ENCODE measurements at regions not wholly inside any gene's neighbourhood (a gene's known extent, or its start where the extent isn't known, plus 50 kb on each side); places are given as distances from the start of the nearest gene placed in this dataset.

DNA sequence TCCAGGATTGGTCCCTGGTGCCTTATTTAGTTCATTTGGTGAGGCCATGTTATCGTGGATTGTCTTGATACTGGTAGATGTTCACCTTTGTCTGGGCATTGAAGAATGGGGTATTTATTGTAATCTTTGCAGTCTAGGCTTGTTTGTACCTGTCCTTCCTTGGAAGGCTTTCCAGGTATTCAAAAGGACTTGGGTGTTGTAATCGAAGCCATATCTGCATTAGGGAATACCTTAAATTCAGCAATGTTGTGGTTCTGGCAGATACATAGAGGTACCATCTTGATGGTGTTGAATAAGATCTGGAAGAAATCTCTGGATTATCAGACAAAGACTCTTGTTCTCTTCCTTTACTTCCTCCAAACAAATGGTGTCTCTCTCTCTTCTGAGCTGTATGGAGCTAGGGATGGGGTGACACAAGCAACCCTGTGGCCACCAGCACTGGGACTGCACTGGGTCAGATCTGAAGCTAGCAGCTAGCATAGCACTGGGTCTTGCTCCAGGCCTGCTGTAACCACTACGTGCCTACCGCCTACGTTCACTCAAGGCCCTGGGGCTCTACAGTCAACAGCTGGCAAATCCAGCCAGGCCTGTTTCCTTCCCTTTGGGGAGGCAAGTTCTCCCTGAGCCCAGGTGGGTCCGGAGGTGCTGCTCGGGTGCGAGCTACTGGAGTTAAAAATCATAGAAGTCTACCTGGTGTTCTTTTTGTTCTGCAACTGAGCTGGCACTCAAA lies 261.1 kb upstream of the CITED2 start:
- in situ Hi-C loops (cut with MboI; ENCODE audit: low sequenced_read_pairs), result no loop called here

DNA sequence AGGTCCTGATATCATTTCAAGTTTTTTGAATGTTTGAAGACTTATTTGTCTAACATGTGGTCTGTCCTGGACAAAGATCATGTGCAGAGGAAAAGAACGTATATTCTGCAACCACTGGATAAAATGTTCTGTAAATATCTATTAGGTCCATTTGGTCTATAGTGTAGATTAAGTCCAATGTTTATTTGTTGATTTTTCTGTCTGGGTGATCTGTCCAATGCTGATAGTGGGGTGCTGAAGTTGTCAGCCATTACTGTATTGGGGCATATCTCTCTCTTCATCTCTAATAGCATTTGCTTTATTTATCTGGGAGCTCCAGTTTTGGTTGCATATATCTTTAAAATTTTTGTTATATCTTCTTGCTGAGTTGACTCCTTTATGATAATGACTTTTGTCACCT lies 258.4 kb upstream of the CITED2 start:
- in situ Hi-C loops (cut with MboI; ENCODE audit: low sequenced_read_pairs), result no loop called here

DNA sequence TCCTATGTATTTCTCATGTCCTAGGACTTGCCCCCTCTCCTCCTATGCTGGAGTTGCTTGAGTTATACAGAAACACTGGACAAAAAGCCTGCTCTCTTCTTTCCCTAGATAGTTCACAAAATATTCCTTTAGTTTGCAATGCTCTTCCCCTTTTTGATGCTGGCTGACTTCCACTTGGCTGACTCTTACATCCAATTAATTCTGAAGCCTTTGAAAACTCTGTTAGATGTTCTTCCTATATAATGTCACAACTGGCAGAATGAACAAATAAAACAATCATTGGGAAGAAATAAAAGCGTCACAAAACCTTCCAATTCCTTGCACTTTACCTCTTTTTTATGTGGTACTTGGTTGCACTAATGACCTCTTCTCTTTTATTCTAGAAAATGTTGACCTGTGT lies 253.8 kb upstream of the CITED2 start:
- in situ Hi-C loops (cut with MboI; ENCODE audit: low sequenced_read_pairs), result no loop called here

DNA sequence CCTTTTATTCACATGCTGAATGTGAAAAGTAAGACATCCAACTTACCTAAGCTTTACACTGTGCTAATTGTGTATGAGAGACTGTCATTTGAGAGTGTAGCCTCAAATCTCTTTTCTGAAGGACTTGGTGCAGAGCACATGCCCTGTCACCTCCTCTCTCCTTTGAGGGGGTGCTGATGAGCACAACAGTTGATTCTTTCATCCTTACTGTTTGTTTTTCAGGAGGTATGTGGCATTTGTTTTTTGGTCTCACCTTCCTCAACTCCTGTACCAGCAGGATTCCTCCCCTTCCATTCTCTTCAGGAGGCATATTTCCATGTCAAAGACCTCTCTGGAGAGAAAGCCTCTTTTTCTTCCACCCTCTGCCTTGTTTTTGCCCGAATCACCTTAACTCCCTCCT lies 252.6 kb upstream of the CITED2 start:
- in situ Hi-C loops (cut with MboI; ENCODE audit: low sequenced_read_pairs), result no loop called here

DNA sequence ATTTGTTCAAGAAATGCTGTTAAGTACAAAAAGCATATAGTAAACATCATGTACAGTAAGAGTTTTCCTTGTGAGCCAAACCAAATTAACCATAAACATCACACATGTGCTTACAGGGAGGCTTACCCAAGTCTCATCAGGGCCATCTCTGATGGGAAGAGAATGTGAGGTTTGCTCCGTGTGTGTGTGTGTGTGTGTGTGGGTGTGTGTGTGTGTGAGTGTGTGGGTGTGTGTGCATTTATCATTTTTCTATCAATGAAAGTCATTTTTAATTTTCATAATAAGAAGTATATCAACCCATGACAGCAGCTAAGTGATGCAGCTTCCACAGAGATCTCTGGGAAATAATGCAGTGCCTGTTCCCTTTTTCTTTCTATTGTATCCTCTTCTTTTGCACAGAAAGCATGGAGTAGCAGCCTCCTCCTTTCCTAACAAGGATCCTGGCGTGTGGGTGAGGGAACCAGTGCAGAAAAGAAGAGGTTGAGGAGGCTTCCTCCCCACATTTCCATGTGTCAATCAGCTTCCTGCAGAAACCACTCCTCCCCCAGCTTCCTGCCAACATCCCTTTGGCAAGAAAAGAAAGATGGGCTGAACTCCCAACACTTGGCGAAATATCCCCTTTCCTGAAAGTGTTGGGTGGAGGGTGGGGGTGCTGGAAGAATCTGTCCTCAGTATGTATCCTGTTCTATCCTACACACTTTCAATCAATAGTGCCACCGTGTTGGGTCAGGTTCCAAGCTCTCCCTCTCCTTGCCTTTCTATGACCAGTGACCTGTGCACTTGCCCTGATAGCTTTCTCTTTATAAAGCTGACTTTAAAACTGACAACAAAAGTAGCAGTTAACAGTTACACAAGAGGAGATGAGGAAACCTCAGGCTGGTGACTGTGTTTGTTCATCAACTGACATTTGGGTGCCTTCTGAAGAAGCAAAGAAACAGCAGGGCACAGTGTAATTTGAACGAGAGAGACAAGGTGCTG lies 251.8 kb upstream of the CITED2 start:
- in situ Hi-C loops (cut with MboI; ENCODE audit: low sequenced_read_pairs), result no loop called here

DNA sequence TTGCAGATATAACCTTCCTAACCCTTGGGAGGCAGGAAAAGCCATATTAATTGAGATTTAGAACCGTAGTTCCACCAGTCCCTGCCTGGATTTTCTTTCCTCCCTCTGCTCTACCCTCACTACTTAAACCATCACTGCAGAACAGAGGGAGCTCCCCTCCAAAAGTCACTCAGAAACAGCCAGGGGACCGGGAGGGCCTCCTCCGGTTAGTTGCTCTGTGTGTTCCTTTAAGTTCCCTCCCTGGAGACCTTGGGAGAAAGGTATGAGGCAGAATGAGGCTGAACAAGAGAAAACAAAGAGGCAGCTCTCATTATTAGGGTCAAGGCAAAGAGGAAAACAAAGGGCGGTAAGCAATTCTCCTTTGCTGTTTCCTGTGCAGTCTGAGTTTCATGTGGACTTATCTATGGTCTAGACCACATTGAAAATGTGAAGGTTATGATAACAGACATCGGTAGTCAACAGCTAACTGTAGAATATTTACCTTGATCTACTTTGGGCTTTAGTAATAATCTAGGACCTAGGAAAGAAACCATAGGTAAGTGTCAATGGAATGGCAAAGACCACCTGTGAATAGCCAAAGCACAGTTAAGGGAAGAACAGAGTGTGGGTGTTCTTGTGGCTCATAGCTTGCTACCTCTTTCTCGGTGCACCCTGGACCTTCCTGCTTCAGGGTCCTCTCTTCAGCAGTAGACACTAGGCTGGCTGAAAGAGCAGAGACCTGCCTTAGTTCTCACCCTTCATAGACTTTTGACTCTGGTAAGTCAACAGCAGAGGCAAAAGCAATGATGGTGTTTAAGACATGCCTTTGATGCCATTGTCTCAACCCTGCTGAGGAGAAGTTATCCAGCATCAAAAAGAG lies 250.9 kb upstream of the CITED2 start:
- in situ Hi-C loops (cut with MboI; ENCODE audit: low sequenced_read_pairs), result no loop called here

DNA sequence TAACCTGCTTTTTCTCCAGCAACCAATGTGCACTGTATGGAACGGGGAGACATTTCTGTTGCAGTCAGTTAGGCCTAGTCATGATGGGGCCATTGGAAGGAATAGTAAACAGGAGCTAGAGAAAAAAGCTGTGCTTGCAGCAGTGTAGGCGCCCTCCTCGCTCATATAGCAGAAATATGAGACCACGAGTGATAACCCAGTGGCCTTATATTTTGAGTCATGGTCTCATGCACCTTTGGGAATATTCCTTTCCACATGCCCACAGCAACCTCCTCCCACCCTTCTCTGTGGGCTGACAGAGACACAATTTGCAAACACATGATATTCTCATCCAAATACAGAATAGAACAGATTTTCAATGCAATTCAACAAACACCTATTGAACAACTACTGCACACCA lies 248.9 kb upstream of the CITED2 start:
- in situ Hi-C loops (cut with MboI; ENCODE audit: low sequenced_read_pairs), result no loop called here

DNA sequence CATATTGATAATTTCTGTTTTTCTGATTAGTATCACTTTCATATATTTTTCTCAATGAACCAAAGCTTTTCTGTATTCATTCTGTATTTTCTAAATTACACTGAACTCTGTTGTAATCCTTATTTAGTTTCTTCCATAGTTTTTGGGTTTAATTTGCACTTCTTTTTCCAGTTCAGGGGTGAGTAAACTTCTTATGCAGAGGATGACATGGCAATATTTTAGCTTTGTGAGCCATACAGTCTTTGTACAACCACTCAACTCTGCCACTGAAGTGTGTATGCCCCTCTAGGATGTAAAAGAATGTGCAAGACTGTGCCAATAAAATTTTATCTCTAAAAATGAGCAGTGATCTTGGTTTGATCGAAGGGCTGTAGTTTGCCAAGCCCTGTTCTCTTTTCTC lies 239.0 kb upstream of the CITED2 start:
- in situ Hi-C loops (cut with MboI; ENCODE audit: low sequenced_read_pairs), result no loop called here

DNA sequence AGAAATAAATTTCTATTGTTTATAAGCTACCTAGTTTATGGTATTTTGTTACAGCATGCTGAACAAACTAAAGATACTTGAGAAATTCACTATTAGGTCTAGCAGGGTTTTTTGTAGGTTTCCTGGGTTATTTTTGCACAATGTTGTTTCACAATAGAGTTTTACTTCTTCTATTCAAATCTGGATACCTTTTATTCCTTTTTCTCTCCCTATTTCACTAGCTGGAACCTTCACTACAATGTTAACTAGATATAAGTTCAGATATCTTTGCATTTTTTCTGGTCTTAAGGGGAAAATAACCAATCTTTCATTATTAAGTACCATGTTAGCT lies 237.7 kb upstream of the CITED2 start:
- in situ Hi-C loops (cut with MboI; ENCODE audit: low sequenced_read_pairs), result no loop called here

DNA sequence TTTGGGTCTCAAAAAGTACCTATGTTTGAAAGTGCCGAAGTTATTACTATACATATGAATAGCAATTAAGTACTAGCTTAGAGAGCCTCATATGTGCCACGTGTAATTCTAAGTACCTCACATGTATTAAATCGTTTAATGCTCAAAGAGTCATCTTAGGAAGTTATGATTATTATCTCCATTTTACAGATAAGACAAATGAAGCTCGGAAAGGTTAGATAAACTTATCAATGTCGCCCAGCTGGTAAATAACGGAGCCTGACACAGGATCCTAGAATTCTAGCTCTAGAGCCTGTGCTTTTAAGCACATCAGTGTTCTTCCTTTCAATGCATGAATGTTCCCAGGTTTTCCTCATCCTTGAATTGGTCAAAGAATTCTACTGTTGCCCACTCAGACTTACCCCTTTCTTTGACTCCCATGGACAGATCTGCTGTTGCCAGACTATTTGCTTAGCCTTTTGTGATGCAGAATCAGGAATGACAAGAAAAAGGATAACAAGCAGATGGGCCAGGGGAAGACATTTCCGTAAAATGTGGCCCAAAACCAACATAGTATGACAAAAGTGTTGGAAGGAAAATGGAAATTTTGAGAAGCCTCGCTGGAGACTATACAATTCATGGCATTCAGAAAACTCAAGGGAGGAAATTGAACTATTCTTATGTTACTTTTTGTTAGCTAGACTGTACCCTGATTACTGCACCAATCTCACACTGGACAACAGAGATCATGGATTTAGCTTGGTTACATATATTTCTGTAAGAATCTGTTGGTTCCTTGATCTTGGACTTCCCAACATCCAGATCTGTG lies 237.1 kb upstream of the CITED2 start:
- in situ Hi-C loops (cut with MboI; ENCODE audit: low sequenced_read_pairs), result no loop called here

DNA sequence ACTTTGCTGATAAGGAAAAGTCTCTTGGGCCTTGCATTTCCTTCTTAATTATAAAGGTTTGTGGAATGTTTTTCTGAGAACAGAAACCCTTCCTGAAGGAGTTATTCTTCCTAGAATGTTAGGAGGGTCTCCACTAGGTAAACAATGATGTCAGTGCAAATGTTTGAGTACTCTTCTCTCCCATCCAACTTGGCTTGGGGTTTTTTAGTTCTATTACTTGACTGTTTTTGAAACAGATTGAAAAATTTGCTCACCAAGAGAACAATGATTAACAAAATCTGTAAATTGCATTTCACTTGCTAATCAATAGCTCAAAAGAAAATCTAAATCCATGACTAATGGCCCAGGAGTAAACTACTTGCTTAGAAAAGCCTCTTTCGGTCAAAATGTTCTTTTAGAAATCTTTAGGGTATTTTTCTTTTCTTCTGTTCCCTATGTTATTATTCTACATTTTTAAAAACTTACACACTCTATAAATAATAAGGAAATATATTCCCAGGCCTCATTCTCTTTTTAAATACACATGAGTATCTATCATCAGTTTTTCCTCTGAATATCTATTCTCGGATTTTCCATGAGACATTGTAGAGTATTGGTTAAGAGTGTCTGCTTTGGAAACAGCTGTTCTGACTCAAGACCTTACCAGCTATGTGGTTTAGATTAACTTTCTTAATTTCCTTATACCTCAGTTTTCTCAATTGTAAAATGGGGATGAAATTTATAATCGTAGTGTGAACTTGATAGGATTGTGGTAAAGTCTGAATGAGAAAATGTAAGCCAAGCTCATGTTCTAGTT lies 234.2 kb upstream of the CITED2 start:
- in situ Hi-C loops (cut with MboI; ENCODE audit: low sequenced_read_pairs), result no loop called here

DNA sequence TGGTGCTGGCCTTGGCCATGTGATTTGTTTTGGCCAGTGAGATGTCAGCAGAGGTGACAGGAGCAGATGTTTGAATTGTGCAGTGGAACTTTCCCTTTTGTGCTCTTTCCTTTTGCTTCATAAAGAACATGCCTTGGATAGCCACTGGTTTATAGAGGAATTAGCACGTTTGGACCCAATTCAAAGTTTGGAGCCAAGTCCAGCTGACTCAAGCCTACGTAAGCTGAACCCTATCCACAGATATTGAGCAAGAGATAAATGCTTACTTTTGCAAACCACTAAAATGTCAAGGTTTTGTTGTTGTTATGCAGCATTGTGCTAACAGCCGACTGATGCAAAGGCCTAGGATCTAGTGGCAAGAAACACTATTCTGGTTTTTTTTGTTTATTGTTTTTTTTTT lies 230.9 kb upstream of the CITED2 start:
- in situ Hi-C loops (cut with MboI; ENCODE audit: low sequenced_read_pairs), result no loop called here

DNA sequence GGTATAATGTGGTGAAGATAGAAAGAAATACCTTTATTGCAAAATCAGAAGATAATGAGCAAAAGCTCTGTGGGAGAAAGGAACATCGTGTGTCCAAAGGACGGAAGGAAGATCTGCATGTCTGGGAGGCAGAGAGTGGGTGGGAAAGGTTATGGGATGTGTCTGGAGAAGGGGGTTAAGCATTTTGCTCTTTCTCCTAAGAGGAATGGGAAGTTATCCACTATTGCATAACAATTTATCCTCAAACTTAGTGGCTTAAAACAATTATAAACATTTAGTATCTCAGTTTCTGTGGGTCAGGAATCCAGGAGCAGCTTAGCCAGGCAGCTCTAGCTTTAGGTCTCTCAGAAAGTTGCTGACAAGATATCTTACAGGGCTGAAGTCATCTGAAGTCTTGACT lies 229.1 kb upstream of the CITED2 start:
- in situ Hi-C loops (cut with MboI; ENCODE audit: low sequenced_read_pairs), result no loop called here

DNA sequence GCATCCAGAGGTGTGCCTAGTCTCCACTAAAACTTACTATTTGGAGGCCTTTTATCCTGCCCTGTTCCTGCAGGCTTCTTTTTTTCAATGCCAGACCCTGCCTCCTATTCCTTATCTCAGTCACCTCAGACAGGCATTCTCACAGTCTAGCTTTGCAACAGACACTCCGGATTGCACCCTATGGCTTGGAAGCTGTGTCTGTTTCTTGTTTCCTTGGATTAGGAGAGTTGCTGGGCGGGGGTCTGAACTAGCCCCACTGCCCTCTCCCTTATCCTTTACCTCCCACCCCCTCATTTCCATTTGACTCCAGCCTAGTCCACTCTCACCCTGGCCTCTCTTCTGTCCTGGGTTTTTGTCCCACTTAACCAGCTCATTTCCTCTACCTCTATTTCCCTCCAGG lies 228.1 kb upstream of the CITED2 start:
- in situ Hi-C loops (cut with MboI; ENCODE audit: low sequenced_read_pairs), result no loop called here

DNA sequence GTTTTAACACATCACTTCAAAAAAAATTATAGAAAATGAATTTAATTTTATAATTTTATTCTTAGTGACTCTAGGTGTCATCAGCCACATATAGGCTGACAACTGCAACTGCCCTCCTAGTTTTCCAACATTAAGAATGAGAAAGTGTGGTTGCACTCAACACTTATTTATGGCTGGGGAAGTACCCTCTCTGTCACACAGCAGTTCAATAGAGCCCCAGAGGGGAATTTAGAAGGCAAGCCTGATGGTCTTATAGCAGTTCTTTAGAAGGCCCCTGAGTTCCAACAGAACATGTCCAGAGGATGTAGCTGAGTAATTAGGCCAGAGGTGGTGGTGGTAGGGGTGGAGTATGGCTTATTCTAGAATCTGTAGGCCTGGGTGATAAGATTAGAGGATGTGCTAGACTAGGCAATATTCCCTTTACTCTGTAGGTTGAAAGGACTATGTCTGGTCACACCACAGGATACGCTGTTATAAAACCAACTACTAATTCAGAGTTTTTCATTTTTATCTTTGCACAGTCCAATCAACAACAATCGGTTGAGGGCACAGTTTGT lies 226.5 kb upstream of the CITED2 start:
- in situ Hi-C loops (cut with MboI; ENCODE audit: low sequenced_read_pairs), result no loop called here

DNA sequence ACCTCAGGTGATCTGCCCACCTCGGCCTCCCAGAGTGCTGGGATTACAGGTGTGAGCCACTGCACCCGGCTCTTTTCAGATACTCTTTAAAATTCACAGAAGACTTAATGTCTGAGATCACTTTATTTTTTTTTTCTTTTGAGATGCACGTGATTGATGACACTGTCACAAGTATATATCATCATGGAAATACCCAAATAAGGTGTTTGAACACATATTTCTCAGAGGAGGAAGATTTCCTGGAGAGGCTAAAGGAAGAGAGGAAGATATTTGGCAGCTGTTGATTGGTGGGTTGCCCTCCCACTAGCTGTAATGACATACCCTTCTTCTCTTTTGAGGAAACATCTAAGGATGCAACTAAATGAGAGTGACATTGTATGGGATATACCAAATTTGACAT lies 225.9 kb upstream of the CITED2 start:
- in situ Hi-C loops (cut with MboI; ENCODE audit: low sequenced_read_pairs), result no loop called here

DNA sequence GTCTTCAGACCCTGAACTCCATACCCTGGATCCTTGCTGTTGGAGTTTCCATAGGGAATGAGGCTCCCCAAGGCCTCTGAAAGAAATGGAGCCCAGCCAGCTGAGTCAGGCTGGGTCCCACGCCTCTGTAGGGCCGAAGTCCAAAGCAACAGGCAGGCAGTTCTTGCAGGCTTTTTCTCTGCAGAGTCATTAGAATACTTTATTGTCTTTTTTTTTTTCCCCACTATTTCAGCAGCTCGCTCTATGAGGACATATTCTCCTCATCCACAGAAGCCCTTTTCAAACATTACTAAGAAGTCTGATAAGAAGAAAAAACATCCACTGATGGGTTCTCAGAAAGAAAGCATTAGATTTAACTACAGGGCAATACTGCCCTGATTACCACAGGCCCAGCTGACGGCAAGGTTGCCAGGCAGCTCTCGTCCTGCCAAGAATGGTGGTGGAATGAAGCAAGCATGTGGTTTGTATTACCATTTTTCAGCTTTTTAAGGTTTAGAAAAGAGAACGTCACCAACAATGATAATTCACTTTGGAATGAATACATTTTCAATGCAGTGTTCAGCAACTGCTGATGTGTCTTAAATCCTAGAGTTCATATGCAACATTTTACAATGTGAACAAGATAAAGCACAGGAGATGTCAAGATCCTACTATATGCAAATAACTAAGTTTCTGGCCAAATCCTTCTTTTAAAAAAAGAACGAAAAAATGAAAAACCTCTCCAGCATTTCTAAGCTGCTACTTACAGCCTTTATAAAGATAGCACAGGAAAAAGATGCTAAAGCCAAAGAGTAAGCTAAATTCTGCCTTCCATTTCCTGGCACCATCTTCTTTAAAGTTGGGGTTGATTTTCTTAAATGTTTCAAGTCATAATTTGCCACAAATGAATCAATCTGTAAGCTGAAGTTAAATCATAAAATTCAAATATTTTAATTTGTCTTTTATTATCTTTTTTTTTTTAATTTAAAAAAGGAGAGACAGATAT lies 223.6 kb upstream of the CITED2 start:
- in situ Hi-C loops (cut with MboI; ENCODE audit: low sequenced_read_pairs), result no loop called here

DNA sequence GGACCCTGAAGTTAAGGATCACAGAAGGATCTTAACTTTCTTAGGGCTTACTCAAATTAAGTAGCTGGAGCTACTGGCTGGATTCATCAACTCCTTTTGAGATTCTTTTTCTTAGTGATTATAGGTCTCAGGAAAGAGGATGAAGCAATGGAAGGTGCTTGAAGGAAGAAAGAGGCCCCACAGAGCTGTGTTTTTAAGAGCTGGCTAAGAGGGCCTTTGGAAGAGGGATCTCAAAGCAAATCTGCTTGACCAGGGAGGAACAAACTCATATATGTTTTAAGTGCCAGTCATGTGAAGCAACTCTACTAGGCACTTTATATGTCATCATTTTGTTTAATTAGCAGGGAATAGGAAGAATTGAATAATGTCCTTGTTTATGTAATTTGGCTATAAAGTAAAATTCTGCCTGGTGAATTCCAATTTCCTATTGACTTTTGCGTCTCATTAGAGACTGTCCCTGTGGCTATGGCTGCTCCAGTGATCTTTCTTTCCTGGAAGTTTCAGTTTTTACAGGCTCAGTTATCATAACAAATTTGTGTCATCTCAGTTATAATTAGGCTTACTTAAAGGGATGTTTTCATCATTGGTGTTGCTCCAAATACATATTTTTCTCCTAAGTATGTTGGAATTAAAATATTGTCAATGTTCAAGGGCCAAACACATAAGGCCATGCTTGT lies 222.8 kb upstream of the CITED2 start:
- in situ Hi-C loops (cut with MboI; ENCODE audit: low sequenced_read_pairs), result no loop called here
